ENCODE measurements at regions not wholly inside any gene's neighbourhood (a gene's known extent, or its start where the extent isn't known, plus 50 kb on each side); places are given as distances from the start of the nearest gene placed in this dataset.

DNA sequence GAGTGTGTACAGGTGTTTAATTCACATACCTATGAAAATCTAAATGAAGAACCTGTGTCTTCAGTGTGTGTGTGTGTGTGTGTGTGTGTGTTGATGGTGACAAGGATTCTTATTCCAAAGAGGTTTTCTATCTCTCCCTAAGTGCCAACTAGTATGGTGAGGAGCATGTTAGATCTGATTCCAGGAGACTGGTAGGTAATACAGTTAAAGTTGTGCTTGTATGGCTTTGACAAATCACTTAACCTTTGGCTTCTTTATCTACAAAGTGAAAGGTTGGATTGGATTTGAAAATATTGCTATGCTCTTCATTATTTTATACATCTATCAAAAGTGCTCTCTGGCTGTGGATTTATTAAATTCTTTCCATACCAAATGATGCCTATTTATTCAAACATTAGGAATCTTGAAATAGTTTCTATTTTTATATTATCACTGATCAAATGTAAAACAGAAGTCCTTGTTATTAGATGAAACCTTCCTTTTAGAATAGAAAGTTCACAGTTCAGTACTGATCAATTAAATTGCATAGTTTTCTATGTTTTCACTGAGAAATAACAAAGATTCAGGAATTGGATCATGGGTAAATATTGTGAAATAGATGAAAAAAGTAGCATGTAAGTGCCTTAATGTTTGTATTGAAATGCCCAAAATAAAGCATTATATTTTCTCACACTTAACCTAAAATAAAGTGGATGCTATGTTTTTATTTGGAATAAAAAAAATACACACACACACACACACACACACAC lies 84.4 kb upstream of the MLIP start (continued):
- TF ChIP-seq RBBP5 (IDR thresholded peaks at IDR 0.05; ENCODE audit: borderline replicate concordance, low read depth, low read length) (no peak), NANOG (IDR thresholded peaks at IDR 0.05; ENCODE audit: insufficient read depth, low read depth, low read length, poor library complexity, severe bottlenecking) (no peak), RXRA (IDR thresholded peaks at IDR 0.05; ENCODE audit: insufficient read depth, low read depth, low read length) (no peak), CREB1 (IDR thresholded peaks at IDR 0.05) (no peak)

All from H1 (cell line).